GM19438 (cell line): ENCODE measurements at regions not wholly inside any gene's neighbourhood (a gene's known extent, or its start where the extent isn't known, plus 50 kb on each side); places are given as distances from the start of the nearest gene placed in this dataset.

Source experiments
- ATAC-seq: cut with Tn5 transposase; IDR thresholded peaks from one replicate; pipeline ENCODE4 v1.9.1; 2021; ENCODE audit warnings: low read depth; ENCODE audit not compliant: unreplicated experiment

DNA sequence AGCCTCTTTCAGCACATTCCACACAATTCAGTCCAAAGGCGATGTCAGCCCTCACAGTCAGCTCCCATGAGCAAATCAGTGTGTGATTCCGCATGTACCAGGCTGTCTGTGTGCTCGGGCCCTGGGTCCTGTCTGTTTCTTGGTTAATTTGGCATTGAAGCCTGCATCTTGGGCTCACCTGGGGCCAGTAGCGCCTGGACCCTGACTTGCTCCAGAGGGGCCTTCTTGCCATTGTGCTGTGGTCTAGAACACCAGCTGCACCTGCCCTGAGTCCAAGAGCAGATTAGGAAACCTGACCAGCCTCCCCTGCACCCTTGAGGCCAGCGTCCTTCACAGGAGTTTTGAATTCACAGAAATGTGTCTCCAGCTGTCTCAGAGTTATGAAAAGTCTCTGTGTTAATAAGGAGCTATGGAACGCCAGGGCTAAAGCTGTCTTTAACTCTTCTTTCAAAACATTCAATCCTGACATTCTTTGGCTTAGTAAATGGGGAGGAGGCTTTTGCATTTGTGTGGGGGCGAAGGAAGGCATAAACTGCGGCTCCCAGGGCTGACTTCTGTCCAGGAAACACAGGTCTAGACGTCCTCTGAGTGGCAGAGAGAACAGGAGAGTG lies 102.2 kb downstream of the ARF6 start:
- no peak for ATAC-seq

DNA sequence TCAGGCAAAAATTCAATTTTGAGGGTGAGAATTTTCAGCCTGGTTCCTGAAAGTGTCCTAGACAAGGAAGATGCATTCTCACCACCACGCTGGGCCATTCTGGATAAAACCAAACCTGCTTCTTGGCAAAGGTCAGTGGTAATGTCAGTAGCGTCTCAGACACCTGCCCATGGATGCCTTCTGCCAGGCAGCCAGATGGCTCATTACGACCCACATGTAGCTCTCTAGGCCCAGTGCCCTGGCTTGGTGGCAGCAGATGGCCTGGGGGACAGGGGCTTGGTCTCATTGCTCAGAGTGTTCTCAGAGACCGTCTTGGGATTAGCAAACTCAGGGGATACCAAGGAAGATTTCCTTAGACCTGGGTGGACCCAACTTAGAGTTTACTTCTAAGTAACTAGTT lies 105.1 kb downstream of the ARF6 start:
- ATAC-seq: no peak

DNA sequence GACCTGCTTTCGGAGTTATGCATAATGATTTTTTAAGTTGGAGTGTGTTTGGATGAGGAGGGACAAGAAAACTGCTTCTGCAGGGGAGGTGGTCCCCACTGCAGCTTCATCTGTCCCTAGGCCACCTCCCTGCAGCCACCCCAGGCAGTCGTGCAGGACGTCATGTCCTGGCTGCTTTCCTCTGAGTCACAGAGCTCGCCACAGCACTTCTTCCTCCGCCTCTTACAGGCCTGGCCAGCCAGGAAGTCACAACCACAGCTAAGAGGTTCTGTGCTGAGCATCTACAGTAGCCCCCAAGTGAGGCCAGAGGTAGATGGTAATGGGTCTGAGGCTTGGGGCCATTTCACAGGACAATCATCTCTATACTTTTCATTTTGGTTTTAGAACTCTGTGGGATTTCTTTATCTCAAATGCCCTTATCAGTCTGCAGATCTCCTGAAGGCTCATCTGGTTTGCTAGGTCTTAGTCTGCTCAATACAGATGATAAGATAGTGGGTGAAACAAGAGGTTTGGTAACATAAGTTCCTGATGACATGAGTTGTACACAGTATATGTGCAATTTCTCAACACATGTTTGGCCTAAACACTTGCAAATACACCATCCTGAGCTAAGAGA lies 106.4 kb downstream of the ARF6 start:
- ATAC-seq: peak; percentile 39

DNA sequence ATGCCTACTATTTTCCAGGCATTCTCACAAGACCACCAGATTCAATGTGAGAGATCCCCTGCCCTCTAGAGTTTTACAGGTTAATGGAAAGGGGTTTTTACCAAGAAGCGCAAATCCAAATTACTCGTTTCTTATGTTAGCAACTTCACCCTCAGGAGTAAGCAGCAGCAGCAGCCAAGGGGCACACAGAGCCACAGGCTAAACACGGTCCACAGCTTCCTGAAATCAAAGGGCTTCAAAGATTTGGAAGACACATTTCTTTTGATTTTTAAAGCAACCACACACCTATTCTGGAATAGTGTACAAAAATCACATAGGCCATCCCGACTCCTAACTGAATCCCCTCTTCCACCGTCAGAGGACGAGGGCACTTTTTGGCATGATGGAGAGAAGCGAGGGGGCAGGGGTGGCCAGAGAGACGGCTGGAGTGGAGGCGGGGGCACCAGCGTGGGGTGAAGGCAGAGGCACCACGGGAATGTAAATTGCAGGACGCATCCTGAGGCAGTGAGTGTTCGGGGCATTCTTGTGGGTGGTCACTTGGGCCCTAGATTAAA lies 107.0 kb downstream of the ARF6 start:
- no peak for ATAC-seq

DNA sequence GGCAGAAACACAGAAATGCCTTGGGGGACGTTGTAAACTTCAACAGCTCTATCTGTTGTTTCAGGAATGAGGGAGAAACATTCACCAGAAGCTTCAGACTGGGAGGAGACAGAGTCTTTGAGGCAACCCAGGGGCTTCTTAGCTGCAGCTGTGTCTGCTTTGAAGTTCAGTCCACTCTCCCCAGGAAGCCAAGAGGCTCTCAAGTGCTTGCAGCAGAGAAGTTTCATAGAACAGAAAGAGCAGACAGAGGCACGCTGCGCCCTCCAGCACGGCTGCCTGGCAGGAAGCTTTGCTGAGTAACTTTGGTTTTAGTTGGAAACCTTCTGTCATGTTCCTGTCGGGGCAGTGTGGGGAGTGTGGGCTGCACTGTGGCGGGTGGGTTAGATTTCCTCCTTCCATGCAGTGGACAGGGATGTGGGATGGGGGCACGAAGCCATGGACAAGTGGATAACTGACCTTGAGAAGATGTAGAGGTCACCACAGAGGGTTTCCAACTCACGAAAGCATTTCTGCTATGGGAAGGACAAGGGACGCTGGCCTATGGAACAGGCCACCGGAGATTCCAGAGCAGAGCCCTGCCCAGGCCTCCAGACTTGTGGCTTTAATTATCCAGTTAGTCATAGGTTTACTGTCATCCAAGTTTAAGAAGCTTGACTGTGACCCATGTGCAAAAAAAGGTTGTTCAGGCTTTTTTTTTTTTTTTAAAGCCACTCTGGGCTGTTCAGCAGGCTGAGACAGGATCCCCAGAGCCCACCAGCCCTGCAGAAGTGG lies 107.7 kb downstream of the ARF6 start:
- ATAC-seq: no peak

DNA sequence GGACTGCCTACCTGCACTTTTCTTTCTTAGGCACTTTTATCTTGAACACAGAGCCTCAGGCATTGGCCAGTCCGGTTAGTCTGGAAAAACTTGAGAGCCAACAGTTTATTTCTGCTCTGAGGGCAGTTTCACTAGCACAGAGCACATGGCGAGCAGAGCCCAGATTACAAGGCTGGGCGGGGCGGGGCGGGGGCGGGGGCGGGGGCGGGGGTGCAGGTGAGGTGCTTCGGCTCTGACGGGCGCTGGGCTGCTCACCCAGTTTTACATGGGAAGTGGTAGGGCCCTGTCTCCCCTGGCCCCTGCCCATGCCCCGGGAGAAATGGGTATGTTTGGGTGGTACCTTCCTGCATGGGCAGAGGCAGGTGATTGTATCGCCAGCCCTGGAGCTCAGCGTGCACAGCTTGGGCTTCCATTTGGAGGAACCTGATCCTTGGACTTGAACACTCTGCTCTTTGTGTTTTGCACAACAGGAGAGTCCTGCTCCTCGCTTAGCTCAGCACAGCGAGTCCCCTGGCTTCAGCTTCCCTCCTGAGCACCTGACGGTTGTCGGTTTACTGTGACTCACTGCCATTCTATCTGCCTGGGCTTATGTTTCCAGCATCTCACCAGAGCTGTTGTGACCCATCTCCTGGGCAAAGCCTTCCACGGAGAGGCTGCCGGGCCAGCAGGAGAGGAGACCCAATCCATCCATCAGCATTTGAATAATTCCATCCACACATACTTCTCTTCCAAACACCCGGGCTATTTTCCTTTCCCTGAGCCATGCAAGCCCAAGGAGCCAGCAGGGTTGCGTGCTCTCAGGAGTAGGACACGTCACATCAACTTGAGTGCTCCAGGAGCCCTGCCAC lies 108.5 kb downstream of the ARF6 start:
- ATAC-seq: peak; percentile 35

DNA sequence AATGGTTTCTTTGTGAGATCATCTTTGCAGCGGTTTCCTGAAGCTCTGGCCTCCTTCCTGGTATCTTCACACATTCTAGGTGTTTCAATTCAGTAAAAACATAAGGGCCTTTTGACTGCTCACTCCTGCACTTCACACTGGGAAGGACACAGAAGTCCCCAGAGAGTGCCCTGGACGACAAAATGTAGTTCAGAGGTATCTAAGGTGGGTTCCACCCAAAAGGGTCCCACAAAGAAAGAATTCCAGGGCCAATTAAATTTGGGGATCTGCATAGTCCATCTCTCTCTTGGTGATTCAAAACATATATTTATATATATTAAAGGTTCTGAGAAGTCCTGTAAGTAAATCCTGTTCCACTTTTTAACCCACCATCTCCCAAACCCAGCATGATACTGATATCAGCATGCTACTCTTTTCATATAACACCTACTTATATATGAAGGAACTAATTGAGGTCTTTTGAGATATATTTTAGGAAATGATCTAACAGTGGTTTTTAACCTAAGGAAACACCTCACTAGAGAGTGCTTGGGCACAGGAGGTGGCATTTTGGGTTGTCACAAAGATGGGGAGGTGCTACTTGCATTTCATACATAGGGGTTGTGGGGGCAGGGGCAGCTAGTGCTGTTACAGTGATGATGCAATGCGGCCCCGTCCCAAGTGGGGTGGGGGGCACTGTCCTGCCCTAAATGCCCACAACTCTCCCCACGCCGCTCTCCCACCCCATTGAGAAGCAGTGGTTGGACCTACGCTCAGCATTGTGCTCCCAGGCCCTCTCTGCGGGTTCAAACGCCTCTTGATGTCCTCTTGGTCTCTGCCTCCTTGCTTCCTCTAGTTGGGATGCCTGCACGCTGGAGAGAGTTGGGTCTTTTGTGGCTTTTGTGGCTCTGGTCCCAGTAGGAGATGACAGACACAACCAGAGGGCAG lies 109.4 kb downstream of the ARF6 start:
- no peak for ATAC-seq

DNA sequence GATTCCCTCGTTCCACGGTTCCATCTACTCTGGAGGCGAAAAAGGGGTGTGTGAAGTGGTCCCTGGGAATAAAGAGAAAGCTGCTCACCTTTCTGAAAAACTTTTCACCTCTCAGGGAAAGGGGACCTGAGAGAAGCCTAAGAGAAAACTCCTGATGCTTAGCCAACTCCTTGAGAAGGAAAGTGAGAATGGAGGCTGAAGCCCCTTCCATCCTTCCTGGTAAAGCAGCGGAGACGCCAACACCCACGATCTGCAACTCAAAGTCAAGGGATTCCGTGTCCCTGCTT lies 110.0 kb downstream of the ARF6 start:
- ATAC-seq: no peak

DNA sequence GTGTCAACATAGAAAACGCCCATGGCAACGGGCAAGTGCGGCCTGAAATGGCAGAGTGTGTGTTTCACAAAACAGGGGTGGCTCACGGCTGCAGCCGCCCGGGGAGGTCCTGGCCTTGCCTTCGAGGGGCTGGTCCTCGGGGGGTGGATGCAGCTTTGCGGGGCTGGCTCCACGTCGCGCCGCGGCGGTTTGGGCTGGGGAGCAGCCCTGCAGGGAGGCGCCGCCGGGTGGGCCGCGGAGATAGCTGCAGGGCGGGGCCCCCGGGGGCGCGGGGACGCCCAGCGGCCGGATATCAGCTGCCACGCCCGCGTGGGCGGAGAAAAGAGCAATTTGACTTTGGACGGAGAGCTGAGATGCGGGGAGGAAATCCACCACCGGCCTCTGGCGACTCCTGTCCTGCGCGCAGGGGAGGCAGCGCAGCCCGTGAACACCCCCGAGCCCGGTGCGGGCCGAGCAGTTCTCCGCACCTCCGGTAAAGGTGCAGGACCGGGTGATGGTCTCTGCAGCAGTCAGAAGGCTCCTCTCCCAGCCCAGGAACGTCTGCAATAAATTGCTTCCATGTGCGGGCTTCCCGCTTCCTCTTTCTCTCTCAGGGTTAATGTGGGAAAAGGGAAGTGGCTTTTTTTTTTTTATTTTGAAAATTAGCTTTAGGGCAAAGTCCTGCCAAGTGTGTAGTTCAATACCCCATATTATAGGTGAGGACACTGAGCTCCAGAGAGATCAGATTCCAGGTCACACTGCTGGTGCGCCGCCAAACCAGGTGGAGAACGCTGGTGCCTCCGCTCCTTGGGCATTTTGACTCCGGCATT lies 110.5 kb downstream of the ARF6 start:
- peak; percentile 49 for ATAC-seq

DNA sequence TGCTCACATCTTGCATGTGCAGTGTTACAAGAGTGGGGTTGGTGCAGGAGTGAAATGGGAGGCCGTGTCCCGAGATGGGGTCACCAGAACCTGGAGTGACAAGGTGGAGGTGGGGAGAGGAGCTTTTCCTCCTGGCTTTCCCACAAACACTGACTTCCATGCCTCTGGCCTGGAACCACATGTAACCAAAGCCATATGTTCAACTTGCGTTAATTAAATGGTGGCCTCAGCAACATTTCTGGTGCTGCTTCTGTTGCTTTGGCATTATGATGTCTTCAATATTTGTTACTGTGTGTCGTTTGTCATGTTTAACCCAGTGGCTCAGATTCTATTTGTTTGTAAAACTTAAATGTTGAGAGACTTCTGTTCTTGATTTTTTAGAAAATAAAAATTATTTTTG lies 110.2 kb downstream of the VCPKMT start:
- no peak for ATAC-seq

DNA sequence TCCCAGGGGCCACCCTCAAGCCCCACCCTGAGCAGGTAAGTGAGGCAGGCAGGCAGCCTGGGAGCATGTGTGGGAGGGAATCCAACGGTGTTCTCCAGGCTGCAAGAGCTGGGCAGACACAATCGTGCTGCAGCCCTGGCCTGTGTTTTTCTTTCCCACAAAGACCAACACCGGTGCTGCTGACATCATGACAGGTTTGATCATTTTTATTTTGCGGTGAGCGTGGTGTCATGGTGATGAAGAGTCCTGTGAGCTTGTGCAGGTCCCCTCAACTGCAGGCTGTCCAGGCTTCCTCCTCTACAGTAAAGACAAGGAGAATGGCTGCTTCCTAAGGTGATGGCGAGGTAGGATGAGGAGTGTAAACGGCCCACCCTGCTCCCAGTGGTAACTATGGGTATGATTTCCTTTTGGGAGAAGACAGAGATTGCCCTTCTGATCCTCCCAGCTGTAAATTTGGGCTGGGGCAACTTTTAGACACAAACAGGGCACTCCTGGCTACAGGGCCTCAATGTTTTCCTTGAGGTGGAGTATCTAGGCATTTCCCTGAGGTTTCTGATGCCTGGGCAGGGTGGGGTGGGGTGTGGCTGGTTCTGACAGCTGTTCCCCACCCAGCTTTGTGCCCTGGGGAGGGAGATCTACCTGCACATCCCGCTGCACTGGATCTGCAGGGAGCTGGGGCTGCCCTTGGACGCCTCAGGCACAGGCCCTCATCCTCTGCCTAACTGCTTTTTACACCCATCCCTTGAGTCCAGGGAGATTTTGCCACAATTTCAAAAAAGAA lies 109.1 kb downstream of the VCPKMT start:
- ATAC-seq: no peak

DNA sequence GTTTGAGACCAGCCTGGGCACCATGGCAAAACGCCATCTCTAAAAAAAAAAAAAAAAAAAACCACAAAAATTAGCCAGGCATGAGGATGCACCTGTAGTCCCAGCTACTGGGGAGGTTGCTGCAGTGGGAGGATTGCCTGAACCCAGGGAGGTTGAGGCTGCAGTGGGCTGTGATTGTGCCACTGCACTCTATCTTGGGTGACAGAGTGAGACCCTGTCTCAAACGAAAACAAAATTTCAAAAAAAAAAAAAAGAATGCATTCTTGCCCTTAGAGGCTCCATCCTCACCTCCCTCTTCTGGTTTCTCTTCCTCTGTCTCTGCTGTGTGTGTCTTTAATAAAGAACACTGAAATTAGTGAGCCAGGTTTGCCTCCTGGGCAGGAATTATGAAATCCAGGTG lies 107.8 kb downstream of the VCPKMT start:
- no peak for ATAC-seq

DNA sequence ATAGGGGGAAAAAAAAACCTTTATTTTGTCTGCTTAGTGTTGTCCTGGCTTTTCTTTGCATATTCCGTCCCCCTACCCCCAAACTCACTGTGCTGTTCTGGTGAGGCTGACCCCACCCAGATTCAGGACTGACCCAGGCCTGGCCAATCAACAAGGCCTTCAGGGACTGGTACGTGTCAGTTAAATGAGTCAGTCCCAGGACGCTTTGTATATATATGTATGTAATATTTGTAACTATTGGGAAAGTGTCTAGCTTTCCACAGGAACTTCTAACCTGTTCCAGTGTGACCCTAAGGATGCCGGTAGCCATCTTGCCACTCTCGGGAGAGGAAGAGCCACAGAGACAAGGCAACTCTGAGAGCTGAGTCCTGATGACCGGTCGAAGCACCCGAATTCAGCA lies 107.4 kb downstream of the VCPKMT start:
- no peak for ATAC-seq

DNA sequence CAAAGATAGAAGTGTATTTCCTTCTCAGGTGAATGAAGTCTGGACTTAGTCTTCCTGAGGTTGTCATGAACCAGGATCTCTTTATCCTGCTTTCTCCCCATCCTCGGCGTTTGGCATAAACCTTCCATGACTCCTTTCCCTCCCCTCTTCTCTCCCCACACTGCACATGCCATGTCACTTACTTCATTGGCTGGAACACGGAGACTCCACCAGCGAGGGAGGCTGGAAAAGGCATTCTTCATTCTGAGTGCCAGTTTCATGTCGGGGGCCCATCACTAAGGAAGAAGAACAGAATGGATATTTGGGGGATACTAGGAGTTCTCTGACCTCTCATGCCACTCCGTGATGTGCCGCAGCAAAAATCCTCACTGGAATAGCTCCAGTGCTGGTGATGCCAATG lies 105.6 kb downstream of the VCPKMT start:
- ATAC-seq: no peak

DNA sequence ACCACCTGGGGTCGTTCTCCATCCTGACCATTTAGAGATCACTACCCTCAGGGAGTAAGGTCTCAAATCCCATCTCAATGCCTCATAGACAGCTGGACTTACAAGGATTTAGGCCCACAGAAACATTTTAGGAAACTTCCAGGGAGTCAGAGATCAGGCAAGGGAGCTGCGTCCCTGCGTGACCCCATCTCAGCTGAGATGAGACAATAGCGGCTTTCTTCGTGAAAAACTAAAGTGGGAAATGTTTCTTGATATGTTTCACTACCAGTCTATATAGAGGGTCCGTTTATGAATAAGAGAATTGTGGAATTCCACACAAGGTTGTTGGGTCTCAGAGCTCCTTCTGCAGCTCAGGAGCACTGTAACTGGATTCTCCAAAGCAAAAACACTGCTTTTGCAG lies 105.1 kb downstream of the VCPKMT start:
- ATAC-seq: no peak

DNA sequence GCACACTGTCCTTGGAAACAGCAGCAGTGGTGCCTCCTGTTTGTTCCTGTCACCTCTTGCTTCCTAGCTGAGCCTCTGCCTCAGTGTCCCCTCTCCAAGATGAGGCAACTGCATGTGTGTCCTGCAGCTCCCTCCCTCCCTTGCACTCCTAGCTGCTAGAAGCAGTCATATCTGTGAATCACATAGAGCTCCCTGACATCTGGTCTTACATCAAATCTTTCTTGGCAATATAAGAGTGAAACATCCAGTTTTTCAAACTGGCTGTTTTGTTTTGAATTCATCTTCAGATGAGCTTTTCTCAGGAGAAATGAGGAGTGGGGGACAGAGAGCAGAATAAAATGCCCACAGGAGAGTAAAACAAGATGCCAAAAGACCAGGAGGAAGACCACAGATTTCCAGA lies 103.7 kb downstream of the VCPKMT start:
- no peak for ATAC-seq

DNA sequence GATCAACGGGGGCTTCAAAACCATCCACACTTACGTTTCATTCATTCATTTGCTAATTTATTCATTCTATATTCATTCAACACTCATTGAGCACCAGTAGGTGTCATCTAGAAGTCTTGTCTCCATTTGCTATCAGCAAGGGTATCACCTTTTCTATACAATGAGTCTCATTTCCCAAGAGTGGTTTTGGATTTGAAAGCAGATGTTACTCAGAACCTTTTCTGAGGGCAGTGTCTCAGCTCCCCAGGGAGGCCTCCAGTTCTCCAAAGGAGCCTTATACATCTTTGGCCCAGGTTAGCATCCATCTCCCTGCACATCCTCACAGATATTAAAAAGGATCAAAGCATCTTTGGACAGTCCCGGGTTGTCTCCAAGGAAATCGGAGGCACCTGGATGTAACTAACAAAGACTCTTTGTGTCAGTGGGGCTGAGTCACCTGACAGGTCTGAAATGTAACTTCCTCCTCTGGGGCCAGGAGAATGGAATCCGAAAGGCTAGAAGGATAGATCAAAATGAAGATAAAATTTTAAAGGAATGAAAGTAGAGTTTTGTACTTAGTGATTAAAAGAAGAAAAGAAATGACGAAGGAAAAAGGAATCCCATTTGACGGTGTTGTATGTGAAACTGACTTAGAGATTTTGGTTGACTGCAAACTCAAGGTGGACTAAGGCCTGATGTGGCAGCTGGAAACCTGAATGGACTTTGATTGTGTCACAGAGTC lies 103.0 kb downstream of the VCPKMT start:
- no peak for ATAC-seq

DNA sequence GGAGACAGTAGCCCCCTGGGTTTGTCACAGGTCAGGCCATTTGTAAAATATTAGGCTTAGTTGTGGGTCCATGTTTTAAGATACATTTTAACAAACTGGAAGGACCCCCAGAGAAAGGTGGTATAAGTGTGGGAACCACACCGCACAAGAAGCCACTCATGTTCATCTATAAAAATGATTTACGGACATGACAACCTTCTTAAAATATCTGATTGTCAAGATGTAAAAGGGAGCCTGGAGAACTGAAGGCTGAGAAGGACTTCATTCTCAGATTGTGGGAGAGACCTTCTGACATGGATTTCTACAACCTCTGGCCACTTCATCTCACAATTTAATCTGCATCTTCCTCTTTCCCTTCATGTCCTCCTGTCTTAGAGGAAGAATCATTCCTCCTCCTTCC lies 102.4 kb downstream of the VCPKMT start:
- ATAC-seq: no peak
